HG03280 (cell line): ENCODE measurements at regions not wholly inside any gene's neighbourhood (a gene's known extent, or its start where the extent isn't known, plus 50 kb on each side); places are given as distances from the start of the nearest gene placed in this dataset.

Experiments
- ATAC-seq: cut with Tn5 transposase; IDR thresholded peaks from one replicate; pipeline ENCODE4 v1.9.1; 2021; ENCODE audit warnings: mild to moderate bottlenecking, moderate library complexity; ENCODE audit not compliant: unreplicated experiment

- no peak for ATAC-seq
These were observed 437.2 kb upstream of the HS6ST1 start for GRCh38 chr2:128755695-128756364.

- no peak for ATAC-seq
These were observed 437.7 kb upstream of the HS6ST1 start for GRCh38 chr2:128756365-128756717.

- ATAC-seq = no peak
These were observed 447.1 kb upstream of the HS6ST1 start for GRCh38 chr2:128765811-128766210.

- ATAC-seq = no peak
These were observed 449.4 kb upstream of the HS6ST1 start for GRCh38 chr2:128768041-128768440.

GRCh38 chr2:128769457-128770142 lies 450.9 kb upstream of the HS6ST1 start:
- no peak for ATAC-seq

GRCh38 chr2:128770143-128771085 lies 451.7 kb upstream of the HS6ST1 start:
- ATAC-seq = no peak

- ATAC-seq = no peak
These were observed 452.7 kb upstream of the HS6ST1 start for GRCh38 chr2:128771401-128771800.

- ATAC-seq = no peak
These were observed 454.0 kb upstream of the HS6ST1 start for GRCh38 chr2:128772671-128773070.

- ATAC-seq = no peak
These were observed 455.1 kb upstream of the HS6ST1 start for GRCh38 chr2:128773641-128774319.

- ATAC-seq = no peak
These were observed 455.9 kb upstream of the HS6ST1 start for GRCh38 chr2:128774320-128775216.

GRCh38 chr2:128775217-128775913 lies 456.7 kb upstream of the HS6ST1 start:
- no peak for ATAC-seq

GRCh38 chr2:128775914-128776285 lies 457.2 kb upstream of the HS6ST1 start:
- no peak for ATAC-seq

GRCh38 chr2:128776461-128777195 lies 458.0 kb upstream of the HS6ST1 start:
- no peak for ATAC-seq

GRCh38 chr2:128777196-128778035 lies 458.7 kb upstream of the HS6ST1 start:
- no peak for ATAC-seq

GRCh38 chr2:128778843-128779242 lies 460.2 kb upstream of the HS6ST1 start:
- ATAC-seq = no peak

- ATAC-seq = no peak
These were observed 460.8 kb upstream of the HS6ST1 start for GRCh38 chr2:128779301-128780095.

- ATAC-seq = no peak
These were observed 461.9 kb upstream of the HS6ST1 start for GRCh38 chr2:128780434-128781080.
